ENCODE measurements at regions not wholly inside any gene's neighbourhood (a gene's known extent, or its start where the extent isn't known, plus 50 kb on each side); places are given as distances from the start of the nearest gene placed in this dataset.

DNA sequence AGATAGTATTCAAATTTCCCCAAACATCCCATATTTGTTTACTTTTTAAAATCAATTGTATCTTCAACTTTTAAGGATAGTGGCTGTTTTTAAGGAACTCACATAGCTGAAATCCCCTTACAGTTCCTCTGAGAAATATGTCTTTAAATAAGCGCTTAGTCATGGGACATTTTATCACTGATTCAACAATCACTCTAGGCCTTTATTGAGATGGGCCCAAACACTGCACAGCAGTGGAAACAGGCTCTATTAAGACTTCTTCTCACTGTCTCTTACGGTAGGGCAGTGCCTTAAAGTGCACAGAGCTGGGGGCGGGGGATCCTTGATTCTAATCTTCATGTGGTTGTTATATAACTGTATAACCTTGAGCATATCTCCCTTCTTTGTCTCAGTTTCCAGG lies 59.8 kb upstream of the RREB1 start:
- DNase-seq (ENCODE audit: low read depth in 4 of 4, low spot score in 1 of 4): no peak

DNA sequence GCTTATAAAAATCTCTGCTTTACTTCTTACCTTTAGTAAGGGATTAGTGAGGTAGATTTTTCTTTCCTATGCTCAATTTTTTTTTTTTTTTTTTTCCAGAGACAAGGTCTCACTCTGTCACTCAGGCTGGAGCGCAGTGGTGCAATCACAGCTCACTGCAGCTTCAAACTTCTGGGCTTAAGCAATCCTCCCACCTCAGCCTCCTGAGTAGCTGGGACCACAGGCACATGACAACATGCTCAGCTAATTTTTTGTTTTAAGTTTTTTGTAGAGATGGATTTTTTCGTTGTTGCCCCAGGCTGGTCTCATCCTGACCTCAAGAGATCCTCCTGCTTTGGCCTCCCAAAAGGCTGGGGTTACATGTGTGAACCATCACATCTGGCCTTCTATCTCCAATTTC lies 58.9 kb upstream of the RREB1 start:
- DNase-seq (ENCODE audit: low read depth in 4 of 4, low spot score in 1 of 4): no peak

DNA sequence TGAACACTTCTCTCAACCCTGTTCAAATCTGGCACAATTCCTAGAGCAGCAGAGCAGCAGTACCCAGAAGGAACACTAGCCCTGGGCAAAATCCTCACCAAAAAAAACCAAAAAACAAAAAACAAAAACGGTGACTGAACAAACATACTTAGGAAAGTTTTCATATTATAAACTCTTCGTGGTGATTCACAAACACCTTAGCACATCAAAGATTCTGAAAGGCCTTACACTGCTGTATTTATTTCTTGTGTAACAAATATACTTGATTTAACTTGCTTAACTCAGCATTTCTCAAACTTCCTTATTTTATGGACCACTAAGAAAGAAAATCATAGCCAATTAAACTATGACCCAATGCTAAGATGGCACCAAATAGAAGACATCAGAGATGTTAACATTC lies 57.8 kb upstream of the RREB1 start:
- DNase-seq (ENCODE audit: low read depth in 4 of 4, low spot score in 1 of 4): no peak

DNA sequence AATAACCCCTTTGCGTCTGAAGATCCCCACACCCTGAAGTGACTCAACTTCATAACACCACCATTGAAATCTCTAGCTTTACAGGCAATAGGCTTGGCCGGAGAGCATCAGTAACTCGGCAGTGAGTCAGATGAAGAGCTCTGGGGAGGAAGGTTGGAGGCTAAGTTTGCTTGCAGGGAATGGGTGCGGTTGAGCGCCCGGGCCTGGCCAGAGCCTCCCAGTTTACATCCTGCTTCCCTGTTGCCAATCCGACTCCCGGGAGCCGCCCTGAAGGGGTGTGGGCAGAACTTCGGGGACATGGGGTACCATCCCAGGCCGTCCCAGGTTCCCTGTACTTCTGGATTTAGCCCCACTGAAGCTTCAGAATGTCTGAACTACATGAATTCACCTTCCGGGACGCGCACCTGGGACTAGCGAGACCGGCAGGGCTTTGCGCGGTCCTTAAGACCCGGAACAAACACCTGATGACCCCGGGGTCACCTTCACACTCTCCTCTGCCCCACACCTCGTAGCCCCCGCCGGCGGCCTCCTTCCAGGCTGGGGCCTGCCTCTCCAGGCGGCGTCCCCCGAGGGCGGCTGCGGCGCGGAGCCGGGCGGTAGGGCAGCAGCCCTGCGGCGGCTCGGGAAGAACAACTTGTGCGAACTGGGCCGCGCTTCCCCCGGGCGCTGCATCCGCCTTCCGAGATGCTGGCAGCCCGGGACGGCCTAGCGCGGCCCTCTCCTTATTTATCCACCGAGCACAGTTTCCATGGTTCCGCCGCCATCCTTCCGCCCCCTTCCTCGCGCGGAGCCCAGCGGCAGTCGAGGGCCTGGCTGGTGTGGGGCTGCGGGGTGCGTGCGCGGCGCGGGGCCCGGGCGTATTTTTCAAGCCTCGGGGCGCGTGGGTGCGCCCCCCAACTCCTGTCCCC lies 56.6 kb upstream of the RREB1 start:
- peak in 1 of 4 experiments; percentile 5 for DNase-seq (ENCODE audit: low read depth in 4 of 4, low spot score in 1 of 4)

DNA sequence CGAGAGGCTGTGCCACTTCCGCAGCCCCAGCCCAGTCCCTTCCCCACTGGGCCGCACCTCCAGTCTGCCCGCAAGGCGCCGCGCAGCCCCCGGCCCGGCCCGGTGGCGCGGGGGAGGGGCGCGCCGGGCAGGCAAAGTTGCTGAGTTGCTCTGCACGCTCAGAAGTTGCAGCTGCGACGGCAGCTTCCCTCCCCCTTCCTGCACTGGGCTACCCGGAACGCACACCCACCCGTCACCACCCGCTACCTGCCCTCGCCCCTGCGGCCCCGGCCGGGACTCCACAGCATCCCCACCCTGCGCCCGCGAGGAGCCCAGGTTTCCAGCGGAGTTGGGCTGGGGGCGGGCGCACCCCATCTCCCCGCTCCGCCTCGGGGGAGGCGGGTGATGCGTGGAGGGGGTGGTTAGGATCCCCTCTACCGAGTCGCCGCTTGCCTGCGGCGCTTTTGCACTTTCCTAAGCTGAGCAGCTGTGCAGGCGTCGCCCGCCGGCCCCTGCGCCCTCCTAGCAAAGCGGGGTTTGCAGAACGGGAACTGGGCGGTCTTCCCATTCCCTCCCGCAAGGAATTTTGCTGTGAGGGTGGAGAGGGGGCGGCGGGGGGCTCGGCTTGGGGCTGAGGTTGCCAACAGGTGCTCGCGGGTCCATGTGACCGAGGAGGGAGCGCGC lies 55.9 kb upstream of the RREB1 start:
- DNase-seq (ENCODE audit: low read depth in 4 of 4, low spot score in 1 of 4): peak in 2 of 4 experiments; percentile 23 to 37

DNA sequence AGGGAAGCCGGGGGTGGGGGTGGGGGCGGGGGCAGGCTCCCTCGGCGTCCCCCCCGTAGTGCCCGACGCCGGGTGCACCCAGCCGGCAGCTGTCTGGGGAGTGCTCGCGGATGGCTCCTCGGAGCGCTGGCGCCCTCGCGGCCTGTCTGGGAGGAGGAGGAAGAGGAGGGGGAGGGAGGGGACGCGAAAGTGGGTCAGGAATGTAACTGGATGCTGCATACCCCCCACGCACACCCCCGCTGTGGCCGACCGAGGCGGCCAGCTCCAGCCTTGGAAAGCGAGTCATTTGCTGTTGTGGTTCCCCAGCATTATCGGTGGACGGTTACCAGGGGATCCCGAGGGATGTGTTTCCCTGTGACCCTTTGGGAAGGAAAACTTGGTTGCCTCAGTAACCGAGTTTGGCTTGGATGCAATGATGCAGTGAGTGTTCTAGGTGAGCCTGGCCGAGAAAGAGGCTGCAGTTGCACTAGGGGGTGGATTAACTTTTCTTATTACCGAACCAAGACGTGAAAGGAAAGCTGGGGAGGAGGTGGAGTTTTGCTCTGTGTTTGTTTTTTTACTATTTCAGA lies 55.2 kb upstream of the RREB1 start:
- no peak for DNase-seq (ENCODE audit: low read depth in 4 of 4, low spot score in 1 of 4)

DNA sequence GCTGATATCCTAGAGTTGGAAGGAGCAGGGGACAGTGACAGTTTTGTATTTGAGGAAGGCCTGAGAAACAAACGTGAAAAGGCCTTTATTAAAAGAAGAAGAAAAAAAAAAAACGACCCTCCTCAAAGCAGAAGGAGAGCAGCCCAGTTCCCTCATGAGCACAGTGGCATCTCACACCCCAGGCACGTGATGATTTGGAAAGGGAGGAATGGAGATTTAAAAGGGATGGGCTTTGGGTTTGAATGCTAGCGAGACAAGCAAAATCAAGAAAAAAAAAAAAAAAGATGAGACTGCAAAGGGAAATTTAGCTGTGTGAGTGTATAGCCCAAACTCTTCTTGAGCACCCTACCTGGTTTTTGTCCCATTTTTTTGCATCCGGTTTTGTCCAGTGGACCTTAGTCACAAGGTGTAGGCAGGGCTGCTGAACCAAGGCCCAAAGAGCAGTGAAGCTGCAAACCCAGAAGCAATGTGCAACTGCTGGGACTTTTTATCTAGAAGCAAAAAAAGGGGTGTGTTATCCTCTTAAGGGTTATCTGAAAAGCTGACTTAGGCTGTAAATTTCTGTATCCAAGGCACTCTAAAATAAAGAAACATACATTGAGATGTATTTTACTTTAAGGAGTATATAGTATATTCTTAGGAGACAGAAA lies 54.5 kb upstream of the RREB1 start:
- no peak for DNase-seq (ENCODE audit: low read depth in 4 of 4, low spot score in 1 of 4)
